A673 (cell line): ENCODE measurements at regions not wholly inside any gene's neighbourhood (a gene's known extent, or its start where the extent isn't known, plus 50 kb on each side); places are given as distances from the start of the nearest gene placed in this dataset.

ENCODE experiments used
- CTCF ChIP-seq: fragments of 300-800, 200-600 bp; sonication (generic); conservative IDR thresholded peaks from 2 replicates; pipeline ENCODE4 v1.5.1; 2017; ENCODE audit warnings: low read depth, mild to moderate bottlenecking, antibody characterized with exemption, low read length, moderate library complexity, mixed read lengths
- EZH2 ChIP-seq: fragments of 200-600 bp; sonication (generic); IDR thresholded peaks from 2 replicates; pipeline ENCODE4 v1.6.1; 2017; ENCODE audit warnings: borderline replicate concordance, low read depth, mild to moderate bottlenecking, mixed read lengths, antibody characterized with exemption, low read length; ENCODE audit not compliant: poor library complexity, severe bottlenecking

- TF ChIP-seq CTCF (no peak), EZH2 (no peak)
These were observed 116.1 kb downstream of the SPCS3 start for GRCh38 chr4:176435901-176436292.
